ENCODE measurements at regions not wholly inside any gene's neighbourhood (a gene's known extent, or its start where the extent isn't known, plus 50 kb on each side); places are given as distances from the start of the nearest gene placed in this dataset.
"Not testable (repeated sequence)": the region's sequence is repeated elsewhere in the genome, so short reads cannot be mapped to it uniquely, and the experiment has no call there.

GRCh38 chr1:230566532-230567220 lies 75.6 kb upstream of the COG2 start:
- TF ChIP-seq, protein P1, sequence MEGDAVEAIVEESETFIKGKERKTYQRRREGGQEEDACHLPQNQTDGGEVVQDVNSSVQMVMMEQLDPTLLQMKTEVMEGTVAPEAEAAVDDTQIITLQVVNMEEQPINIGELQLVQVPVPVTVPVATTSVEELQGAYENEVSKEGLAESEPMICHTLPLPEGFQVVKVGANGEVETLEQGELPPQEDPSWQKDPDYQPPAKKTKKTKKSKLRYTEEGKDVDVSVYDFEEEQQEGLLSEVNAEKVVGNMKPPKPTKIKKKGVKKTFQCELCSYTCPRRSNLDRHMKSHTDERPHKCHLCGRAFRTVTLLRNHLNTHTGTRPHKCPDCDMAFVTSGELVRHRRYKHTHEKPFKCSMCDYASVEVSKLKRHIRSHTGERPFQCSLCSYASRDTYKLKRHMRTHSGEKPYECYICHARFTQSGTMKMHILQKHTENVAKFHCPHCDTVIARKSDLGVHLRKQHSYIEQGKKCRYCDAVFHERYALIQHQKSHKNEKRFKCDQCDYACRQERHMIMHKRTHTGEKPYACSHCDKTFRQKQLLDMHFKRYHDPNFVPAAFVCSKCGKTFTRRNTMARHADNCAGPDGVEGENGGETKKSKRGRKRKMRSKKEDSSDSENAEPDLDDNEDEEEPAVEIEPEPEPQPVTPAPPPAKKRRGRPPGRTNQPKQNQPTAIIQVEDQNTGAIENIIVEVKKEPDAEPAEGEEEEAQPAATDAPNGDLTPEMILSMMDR (IDR thresholded peaks at IDR 0.05), result not testable (repeated sequence)
- not testable (repeated sequence) for TF ChIP-seq POLR2A (IDR thresholded peaks at IDR 0.05)
